CD8-positive, alpha-beta memory T cell (primary cell): ENCODE measurements at regions not wholly inside any gene's neighbourhood (a gene's known extent, or its start where the extent isn't known, plus 50 kb on each side); places are given as distances from the start of the nearest gene placed in this dataset.
"Not testable (repeated sequence)": the region's sequence is repeated elsewhere in the genome, so short reads cannot be mapped to it uniquely, and the experiment has no call there.

Source experiments
- CTCF ChIA-PET: fragments of 350-600 bp; sonication (Branson Sonifier 250); formaldehyde crosslinking; loops from one replicate; lab custom pipeline; 2021; ENCODE audit warnings: antibody characterized with exemption; lab: Charles Lee
- POLR2A ChIA-PET: fragments of 350-600 bp; sonication (Branson Sonifier 250); formaldehyde crosslinking; loops from one replicate; lab custom pipeline; 2021; ENCODE audit warnings: antibody characterized with exemption; lab: Charles Lee
- DNase-seq, 5 donors: peaks; one replicate each; pipeline versions ENCODE4 v3.0.0 to v3.0.0-alpha.2; 2020 to 2022; ENCODE audit warnings: mixed read lengths in 1 of 5
- H3K27ac ChIP-seq: one replicate; pipeline ENCODE4 v1.7.0; 2013; ENCODE audit warnings: low read depth, mild to moderate bottlenecking, low read length, moderate library complexity
- H3K27me3 ChIP-seq: 2 replicates; pipeline ENCODE4 v1.7.0; 2013; ENCODE audit warnings: low read length, mild to moderate bottlenecking; ENCODE audit not compliant: insufficient read depth, poor library complexity, severe bottlenecking
- H3K36me3 ChIP-seq: 2 replicates; pipeline ENCODE4 v1.7.0; 2013; ENCODE audit warnings: mild to moderate bottlenecking, low read length, moderate library complexity; ENCODE audit not compliant: insufficient read depth
- H3K4me1 ChIP-seq: 2 replicates; pipeline ENCODE4 v1.7.0; 2013; ENCODE audit warnings: mild to moderate bottlenecking, low read length, moderate library complexity; ENCODE audit not compliant: insufficient read depth
- H3K4me3 ChIP-seq: 2 replicates; pipeline ENCODE4 v1.7.0; 2013; ENCODE audit warnings: mild to moderate bottlenecking, low read length
- H3K9me3 ChIP-seq: 2 replicates; pipeline ENCODE4 v1.7.0; 2013; ENCODE audit warnings: mild to moderate bottlenecking, low read length
- H3K27ac Mint-ChIP-seq, 8 donors: one replicate each; pipeline ENCODE4 v1.8.0; 2020 to 2021; ENCODE audit warnings: mixed read lengths in 8 of 8, mild to moderate bottlenecking in 6 of 8, inconsistent platforms in 3 of 8, moderate library complexity in 3 of 8
- H3K27me3 Mint-ChIP-seq, 2 donors: one replicate each; pipeline ENCODE4 v1.8.0; 2020 to 2021; ENCODE audit warnings: mixed read lengths in 2 of 2, mild to moderate bottlenecking in 1 of 2, moderate library complexity in 1 of 2
- H3K36me3 Mint-ChIP-seq, 3 donors: one replicate each; pipeline ENCODE4 v1.8.0; 2020 to 2021; ENCODE audit warnings: mixed read lengths in 3 of 3, inconsistent platforms in 1 of 3, mild to moderate bottlenecking in 1 of 3
- H3K4me1 Mint-ChIP-seq, 3 donors: one replicate each; pipeline ENCODE4 v1.8.0; 2020 to 2021; ENCODE audit warnings: mixed read lengths in 3 of 3, inconsistent platforms in 1 of 3, mild to moderate bottlenecking in 1 of 3
- H3K4me3 Mint-ChIP-seq, 7 donors: one replicate each; pipeline ENCODE4 v1.8.0; 2020 to 2021; ENCODE audit warnings: mixed read lengths in 7 of 7, mild to moderate bottlenecking in 6 of 7, moderate library complexity in 4 of 7, inconsistent platforms in 2 of 7
- H3K9me3 Mint-ChIP-seq, 5 donors: one replicate each; pipeline ENCODE4 v1.8.0; 2020 to 2022; ENCODE audit warnings: mixed read lengths in 5 of 5, mild to moderate bottlenecking in 3 of 5, moderate library complexity in 2 of 5, inconsistent platforms in 1 of 5

DNA sequence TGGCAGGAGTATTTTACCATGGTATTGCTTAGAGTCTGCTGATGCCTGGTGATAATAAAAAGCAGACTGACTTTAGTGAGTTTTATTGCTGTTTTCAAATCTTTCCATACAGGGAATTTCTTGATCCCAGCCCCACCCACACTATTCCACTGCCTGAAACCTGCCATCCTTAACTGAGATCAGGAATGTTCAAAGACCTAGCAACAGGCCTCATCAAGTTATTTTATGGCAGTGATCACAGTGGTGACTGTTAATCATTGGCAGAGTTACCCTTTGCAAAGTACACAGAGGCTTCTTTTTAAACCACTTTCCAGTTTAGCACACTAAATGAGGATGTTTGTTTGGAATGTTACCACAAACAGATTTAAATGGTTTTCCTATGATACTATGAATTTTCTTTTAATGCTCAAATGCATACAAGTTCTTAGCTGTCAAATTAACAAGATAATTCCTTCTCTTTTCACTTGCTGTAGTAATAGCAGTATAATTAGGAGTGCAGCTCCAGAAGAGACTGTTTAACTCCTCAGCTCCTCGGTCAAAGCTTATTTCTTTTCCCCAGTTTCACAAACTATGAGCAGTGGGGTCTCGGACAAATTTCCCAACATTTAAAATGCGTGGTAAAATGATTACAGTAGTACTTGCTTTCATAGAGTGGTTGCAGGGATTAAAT is 69.9 kb upstream of the USP25 start:
- H3K9me3 Mint-ChIP-seq = no peaks in the 10 kb centered on the region
- H3K27me3 Mint-ChIP-seq = peaks cover 0 to 4% of the 10 kb centered on the region in 2 donors
- ChIA-PET POLR2A (no interaction called here), CTCF (no interaction called here)
- H3K9me3 ChIP-seq = no peaks in the 10 kb centered on the region
- H3K27ac Mint-ChIP-seq = no peak overlapping the region
- H3K36me3 Mint-ChIP-seq = peaks cover 0 to 6% (median 2%) of the 10 kb centered on the region in 3 donors
- H3K4me1 ChIP-seq = no peaks in the 10 kb centered on the region
- DNase-seq = no peak
- no peaks in the 10 kb centered on the region for H3K27me3 ChIP-seq
- H3K36me3 ChIP-seq = no peaks in the 10 kb centered on the region
- no peak overlapping the region for H3K4me3 Mint-ChIP-seq
- H3K4me3 ChIP-seq = no peak overlapping the region
- no peak overlapping the region for H3K27ac ChIP-seq
- H3K4me1 Mint-ChIP-seq = no peaks in the 10 kb centered on the region

DNA sequence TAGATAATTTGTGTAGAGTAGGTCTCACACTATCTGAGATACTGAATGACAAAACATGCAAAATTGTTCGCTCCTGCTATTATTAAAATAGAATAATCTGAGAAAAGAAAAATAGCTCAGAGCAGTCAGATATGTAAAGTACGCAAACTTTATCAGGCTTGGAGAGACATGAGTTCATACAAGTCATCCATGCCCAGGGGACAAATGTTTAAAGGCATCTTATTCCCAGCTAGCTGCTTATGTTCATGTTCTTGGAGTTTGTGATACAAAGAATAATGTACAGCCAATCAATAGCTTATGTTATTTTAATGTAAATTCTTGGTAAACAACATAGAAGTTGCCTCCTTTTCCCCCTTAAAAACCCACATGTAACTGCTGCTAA is 69.4 kb upstream of the USP25 start:
- CTCF ChIA-PET = no interaction called here
- H3K27me3 Mint-ChIP-seq = peaks cover 0 to 3% of the 10 kb centered on the region in 2 donors

DNA sequence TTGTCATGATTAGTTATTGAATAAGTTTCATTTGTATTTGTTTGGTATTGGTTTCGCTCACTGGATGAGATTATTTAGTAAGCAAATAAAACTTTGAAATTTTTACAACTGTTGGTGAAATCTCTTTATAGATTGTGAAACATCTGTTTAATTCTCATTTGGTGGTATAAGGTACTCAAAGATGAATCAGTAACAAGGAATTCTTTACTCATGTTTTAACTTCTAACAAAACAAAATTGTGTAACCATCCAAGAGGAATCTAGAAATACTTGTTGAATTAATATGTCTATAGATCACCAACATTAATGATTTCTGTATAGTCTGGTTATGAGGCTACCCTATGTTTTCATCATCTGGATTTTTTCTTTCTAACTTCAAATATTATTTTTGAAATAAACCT is 62.8 kb upstream of the USP25 start:
- CTCF ChIA-PET = no interaction called here
- POLR2A ChIA-PET = no interaction called here
- Histone ChIP-seq H3K4me1 (no peaks in the 10 kb centered on the region), H3K36me3 (no peaks in the 10 kb centered on the region), H3K4me3 (no peak overlapping the region), H3K27ac (no peak overlapping the region), H3K27me3 (no peaks in the 10 kb centered on the region), H3K9me3 (no peaks in the 10 kb centered on the region)
- Mint-ChIP-seq H3K27me3 (peaks cover 0 to 4% of the 10 kb centered on the region in 2 donors), H3K27ac (no peak overlapping the region), H3K36me3 (peaks cover 0 to 6% (median 0%) of the 10 kb centered on the region in 3 donors), H3K4me1 (no peaks in the 10 kb centered on the region), H3K9me3 (no peaks in the 10 kb centered on the region), H3K4me3 (no peak overlapping the region)
- DNase-seq = no peak

More for the DNA sequence above, 69.4 kb upstream of the USP25 start:
- Histone ChIP-seq H3K4me3 (no peak overlapping the region), H3K9me3 (no peaks in the 10 kb centered on the region), H3K27me3 (no peaks in the 10 kb centered on the region), H3K36me3 (no peaks in the 10 kb centered on the region), H3K27ac (no peak overlapping the region), H3K4me1 (no peaks in the 10 kb centered on the region)
- POLR2A ChIA-PET = no interaction called here
- Mint-ChIP-seq H3K27ac (no peak overlapping the region), H3K9me3 (no peaks in the 10 kb centered on the region), H3K4me1 (no peaks in the 10 kb centered on the region), H3K36me3 (peaks cover 0 to 6% (median 2%) of the 10 kb centered on the region in 3 donors), H3K4me3 (no peak overlapping the region)
- no peak for DNase-seq

DNA sequence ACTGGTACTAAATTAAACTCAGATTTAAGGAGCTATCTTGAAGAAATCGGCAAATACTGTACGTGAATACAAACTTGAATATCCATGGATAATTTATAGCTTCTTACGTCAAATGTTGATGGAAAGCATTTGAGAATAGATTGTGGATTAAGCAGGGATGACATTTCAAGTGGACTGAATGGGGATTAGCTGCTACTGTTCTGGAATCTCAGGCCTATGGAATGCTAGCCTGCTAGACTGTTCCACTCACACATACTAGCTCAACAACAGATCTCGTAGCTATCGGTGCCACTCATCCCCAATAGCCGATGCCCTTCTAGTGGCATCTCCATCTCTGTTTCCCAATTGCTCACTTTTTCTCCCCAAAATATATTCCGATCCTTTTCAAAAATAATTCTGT is 62.0 kb upstream of the USP25 start:
- POLR2A ChIA-PET = no interaction called here
- Histone ChIP-seq H3K36me3 (no peaks in the 10 kb centered on the region), H3K4me3 (no peak overlapping the region), H3K4me1 (no peaks in the 10 kb centered on the region), H3K27ac (no peak overlapping the region), H3K27me3 (no peaks in the 10 kb centered on the region), H3K9me3 (no peaks in the 10 kb centered on the region)
- no peak for DNase-seq
- Mint-ChIP-seq H3K4me1 (no peaks in the 10 kb centered on the region), H3K27me3 (peaks cover 0 to 4% of the 10 kb centered on the region in 2 donors), H3K36me3 (peaks cover 0 to 6% (median 0%) of the 10 kb centered on the region in 3 donors), H3K27ac (no peak overlapping the region), H3K4me3 (no peak overlapping the region), H3K9me3 (no peaks in the 10 kb centered on the region)
- CTCF ChIA-PET = no interaction called here

DNA sequence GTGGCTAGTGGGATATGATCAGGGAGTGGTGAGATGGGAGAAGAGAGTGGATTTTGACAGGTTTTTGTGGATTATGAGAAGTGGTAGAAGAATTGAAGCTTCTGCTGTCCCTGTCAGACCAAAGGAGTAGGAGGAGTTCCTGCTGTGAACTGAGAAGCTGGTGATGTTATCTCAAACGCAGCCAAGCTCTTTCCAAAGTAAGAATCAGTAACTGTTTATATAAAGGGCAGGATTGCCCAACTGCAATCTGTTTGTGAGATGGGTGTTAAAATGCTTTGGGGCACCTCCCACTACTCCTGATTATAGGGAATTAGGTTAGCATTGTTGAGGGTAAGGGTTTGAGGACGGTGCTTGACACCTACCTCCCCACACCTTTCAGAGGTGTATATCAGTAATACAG is 60.5 kb upstream of the USP25 start:
- H3K27me3 ChIP-seq = no peaks in the 10 kb centered on the region
- no peaks in the 10 kb centered on the region for H3K4me1 ChIP-seq
- POLR2A ChIA-PET = no interaction called here
- H3K27ac ChIP-seq = no peak overlapping the region
- Mint-ChIP-seq H3K27me3 (peaks cover 0 to 4% of the 10 kb centered on the region in 2 donors), H3K27ac (no peak overlapping the region), H3K9me3 (no peaks in the 10 kb centered on the region), H3K4me3 (no peak overlapping the region), H3K36me3 (no peaks in the 10 kb centered on the region), H3K4me1 (no peaks in the 10 kb centered on the region)
- H3K4me3 ChIP-seq = no peak overlapping the region
- CTCF ChIA-PET = no interaction called here
- DNase-seq = no peak
- H3K9me3 ChIP-seq = no peaks in the 10 kb centered on the region
- H3K36me3 ChIP-seq = no peaks in the 10 kb centered on the region

DNA sequence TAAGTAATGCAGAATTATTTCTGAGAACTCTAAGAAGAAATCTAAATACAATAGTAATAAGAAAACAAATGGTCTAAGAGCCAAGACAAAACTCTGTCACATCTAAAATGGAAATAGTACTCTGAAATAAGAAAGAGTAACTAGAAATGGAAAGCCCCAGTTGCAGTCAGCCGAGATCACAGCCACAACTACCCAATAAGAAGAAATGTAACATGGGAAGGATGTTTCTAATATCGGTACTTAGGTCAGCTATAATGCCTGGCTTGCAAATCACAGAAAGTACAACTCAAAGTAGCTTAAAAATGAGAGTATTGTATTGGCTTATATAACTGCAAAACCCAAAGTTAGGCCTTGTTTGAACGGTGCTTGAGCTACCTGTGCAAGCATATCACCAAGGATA is 58.6 kb upstream of the USP25 start:
- no peak overlapping the region for H3K27ac ChIP-seq
- no peaks in the 10 kb centered on the region for H3K27me3 ChIP-seq
- Mint-ChIP-seq H3K36me3 (no peaks in the 10 kb centered on the region), H3K4me1 (no peaks in the 10 kb centered on the region), H3K27me3 (peaks cover 0 to 4% of the 10 kb centered on the region in 2 donors), H3K9me3 (no peaks in the 10 kb centered on the region), H3K27ac (no peak overlapping the region), H3K4me3 (no peak overlapping the region)
- no peak for DNase-seq
- H3K4me3 ChIP-seq = no peak overlapping the region
- no peaks in the 10 kb centered on the region for H3K9me3 ChIP-seq
- ChIA-PET POLR2A (interaction anchor here (0.5 kb wide), 1 partner anchor 175 kb away, joined by 5 read pairs; no protein-coding TSS in a partner anchor), CTCF (interaction anchor here (1.2 to 1.7 kb wide), 2 partner anchors 14 to 56 kb away, joined by 3 read pairs; no protein-coding TSS in a partner anchor)
- no peaks in the 10 kb centered on the region for H3K36me3 ChIP-seq
- no peaks in the 10 kb centered on the region for H3K4me1 ChIP-seq

DNA sequence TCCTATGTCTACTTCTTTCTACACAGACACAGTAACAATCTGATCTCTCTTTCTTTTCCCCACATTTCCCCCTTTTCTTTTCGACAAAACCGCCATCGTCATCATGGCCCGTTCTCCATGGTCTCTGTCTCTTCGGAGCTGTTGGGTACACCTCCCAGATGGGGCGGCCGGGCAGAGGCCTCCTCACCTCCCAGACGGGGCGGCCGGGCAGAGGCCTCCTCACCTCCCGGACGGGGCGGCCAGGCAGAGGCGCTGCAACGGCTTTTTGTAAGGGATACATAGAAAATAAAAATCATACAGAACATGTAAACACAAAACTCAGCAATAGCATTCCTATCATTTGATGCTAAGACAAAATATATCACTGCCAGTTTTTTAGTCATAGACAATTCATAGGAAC is 57.2 kb upstream of the USP25 start:
- H3K4me3 ChIP-seq, CTCF ChIA-PET, POLR2A ChIA-PET, H3K4me3 Mint-ChIP-seq, H3K27ac ChIP-seq, H3K36me3 ChIP-seq, H3K4me1 ChIP-seq, H3K27ac Mint-ChIP-seq, H3K27me3 ChIP-seq, DNase-seq, H3K9me3 Mint-ChIP-seq, H3K4me1 Mint-ChIP-seq, H3K27me3 Mint-ChIP-seq, H3K36me3 Mint-ChIP-seq, H3K9me3 ChIP-seq: not testable (repeated sequence)

DNA sequence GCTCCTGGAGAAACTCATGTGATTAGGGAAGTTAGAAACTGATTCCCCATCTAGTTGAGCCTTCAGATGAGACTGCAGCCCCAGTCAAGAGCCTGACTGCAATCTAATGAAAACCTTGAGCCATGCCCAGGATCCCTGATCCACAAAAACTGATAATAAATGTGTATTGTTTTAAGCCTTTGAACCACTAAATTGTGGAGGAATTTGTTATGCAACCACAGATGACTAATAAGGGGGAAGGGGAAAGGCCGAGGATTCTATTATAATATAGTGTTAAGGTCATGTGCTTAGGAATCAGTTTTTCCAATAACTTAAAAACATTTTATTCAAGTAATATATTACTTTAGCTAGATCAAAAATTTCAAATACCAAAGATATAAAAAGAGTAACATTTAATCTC is 52.8 kb upstream of the USP25 start:
- H3K4me1 Mint-ChIP-seq = peaks cover 0 to under 1% (median 0%) of the 10 kb centered on the region in 3 donors
- H3K4me1 ChIP-seq = no peaks in the 10 kb centered on the region
- no peak overlapping the region for H3K27ac Mint-ChIP-seq
- no peaks in the 10 kb centered on the region for H3K9me3 Mint-ChIP-seq
- no peak for DNase-seq
- no peaks in the 10 kb centered on the region for H3K36me3 Mint-ChIP-seq
- H3K4me3 ChIP-seq = no peak overlapping the region
- no peaks in the 10 kb centered on the region for H3K36me3 ChIP-seq
- H3K9me3 ChIP-seq = no peaks in the 10 kb centered on the region
- H3K27ac ChIP-seq = no peak overlapping the region
- no peak overlapping the region for H3K4me3 Mint-ChIP-seq
- H3K27me3 Mint-ChIP-seq = peaks cover 0 to 3% of the 10 kb centered on the region in 2 donors
- CTCF ChIA-PET = no interaction called here
- H3K27me3 ChIP-seq = no peaks in the 10 kb centered on the region
- POLR2A ChIA-PET = no interaction called here
